ENCODE measurements at regions not wholly inside any gene's neighbourhood (a gene's known extent, or its start where the extent isn't known, plus 50 kb on each side); places are given as distances from the start of the nearest gene placed in this dataset.

GRCh38 chr1:166457700-166458099, 290.9 kb upstream of the FAM78B start:
- no peak for DNase-seq
- H3K4me3 Mint-ChIP-seq, result no peak overlapping the region
- no peak for ATAC-seq (ENCODE audit: low read depth in 2 of 2)
- no peaks in the 10 kb centered on the region for H3K4me1 Mint-ChIP-seq
- H3K27me3 Mint-ChIP-seq, result peaks cover 0 to 16% (median 5%) of the 10 kb centered on the region in 3 donors
- H3K9me3 Mint-ChIP-seq, result peaks cover 0 to 9% (median 0%) of the 10 kb centered on the region in 7 donors
- H3K27ac Mint-ChIP-seq, result no peak overlapping the region
- no peaks in the 10 kb centered on the region for H3K36me3 Mint-ChIP-seq

- no peak for DNase-seq
- no peak for ATAC-seq (ENCODE audit: low read depth in 2 of 2)
- Mint-ChIP-seq H3K4me1 (no peaks in the 10 kb centered on the region), H3K36me3 (peaks cover 0 to 20% of the 10 kb centered on the region in 2 donors), H3K27ac (no peak overlapping the region), H3K27me3 (peaks cover 11 to 19% (median 18%) of the 10 kb centered on the region in 3 donors), H3K9me3 (peaks cover 8 to 35% (median 14%) of the 10 kb centered on the region in 7 donors), H3K4me3 (no peak overlapping the region)
Measured at GRCh38 chr1:166464333-166464732, 297.5 kb upstream of the FAM78B start.

DNA sequence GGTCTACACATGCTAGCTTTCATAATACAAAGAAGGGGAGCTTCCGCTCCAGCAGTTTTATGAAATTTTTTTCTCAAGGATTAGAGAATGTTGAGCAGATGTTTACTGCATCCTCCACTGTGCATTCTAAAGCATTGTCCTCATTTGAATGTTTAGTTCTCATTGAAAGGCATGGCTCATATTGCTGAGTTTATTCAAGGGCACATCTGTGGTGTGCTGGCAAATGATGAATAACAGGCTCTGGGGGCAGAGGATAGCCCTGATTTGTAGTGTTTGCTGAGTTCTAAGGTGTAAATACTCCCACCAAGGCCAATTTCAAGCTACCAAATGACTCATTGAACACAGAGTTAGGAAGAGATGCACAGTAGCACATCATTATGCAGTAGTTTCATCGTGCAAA, 303.2 kb upstream of the FAM78B start:
- peaks cover 0 to 9% (median 4%) of the 10 kb centered on the region in 3 donors for H3K4me1 Mint-ChIP-seq

GRCh38 chr1:166470441-166470840, 303.6 kb upstream of the FAM78B start:
- H3K9me3 Mint-ChIP-seq, result peaks cover 1 to 30% (median 13%) of the 10 kb centered on the region in 7 donors
- H3K36me3 Mint-ChIP-seq, result peaks cover 7 to 20% of the 10 kb centered on the region in 2 donors
- peaks cover 32 to 39% (median 33%) of the 10 kb centered on the region in 3 donors for H3K27me3 Mint-ChIP-seq
- no peak for ATAC-seq (ENCODE audit: low read depth in 2 of 2)
- no peak overlapping the region for H3K4me3 Mint-ChIP-seq
- DNase-seq, result no peak
- peaks cover 0 to 9% (median 4%) of the 10 kb centered on the region in 3 donors for H3K4me1 Mint-ChIP-seq
- no peak overlapping the region for H3K27ac Mint-ChIP-seq

More for the DNA sequence above, 303.2 kb upstream of the FAM78B start:
- peaks cover 2 to 34% (median 13%) of the 10 kb centered on the region in 7 donors for H3K9me3 Mint-ChIP-seq
- no peak overlapping the region for H3K4me3 Mint-ChIP-seq
- no peak overlapping the region for H3K27ac Mint-ChIP-seq
- H3K27me3 Mint-ChIP-seq, result peaks cover 32 to 39% (median 33%) of the 10 kb centered on the region in 3 donors
- no peak for ATAC-seq (ENCODE audit: low read depth in 2 of 2)
- no peak for DNase-seq
- H3K36me3 Mint-ChIP-seq, result peaks cover 7 to 24% of the 10 kb centered on the region in 2 donors

- peaks cover 32 to 38% (median 33%) of the 10 kb centered on the region in 3 donors for H3K27me3 Mint-ChIP-seq
- DNase-seq (no peak), ATAC-seq (ENCODE audit: low read depth in 2 of 2) (no peak)
- H3K27ac Mint-ChIP-seq, result no peak overlapping the region
- H3K4me1 Mint-ChIP-seq, result peaks cover 0 to 9% (median 4%) of the 10 kb centered on the region in 3 donors
- H3K4me3 Mint-ChIP-seq, result no peak overlapping the region
- peaks cover 1 to 24% (median 10%) of the 10 kb centered on the region in 7 donors for H3K9me3 Mint-ChIP-seq
- H3K36me3 Mint-ChIP-seq, result peaks cover 7 to 19% of the 10 kb centered on the region in 2 donors
Measured at GRCh38 chr1:166471359-166471758, 304.6 kb upstream of the FAM78B start.

DNA sequence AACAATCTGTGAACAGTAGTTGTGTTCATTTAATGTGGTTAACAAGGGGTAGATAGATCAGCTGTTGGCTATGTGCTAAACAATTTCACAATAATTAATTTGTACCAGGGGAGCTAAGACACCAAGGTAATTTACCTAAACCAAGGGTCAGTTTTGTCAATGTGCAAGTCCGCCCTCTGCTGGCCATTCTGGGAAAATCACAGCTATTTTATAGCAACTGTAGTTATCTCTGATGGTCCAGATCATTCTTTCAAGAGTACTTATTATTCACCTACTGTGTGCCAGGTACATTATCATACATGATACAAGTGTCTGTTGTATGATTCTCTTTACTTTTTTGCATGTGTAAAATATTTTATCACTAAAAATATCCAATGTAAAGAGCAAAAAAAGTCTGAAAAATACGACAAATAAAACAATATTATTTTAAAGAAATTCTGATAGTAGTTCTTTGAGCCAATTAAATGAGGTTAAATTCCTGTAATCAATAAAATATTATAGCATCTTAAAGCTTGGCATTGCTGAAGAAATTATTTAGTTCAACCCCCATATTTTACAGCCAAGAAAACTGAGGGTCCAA, 312.3 kb upstream of the FAM78B start:
- peaks cover under 1 to 1% of the 10 kb centered on the region in 2 donors for H3K36me3 Mint-ChIP-seq
- H3K9me3 Mint-ChIP-seq, result peaks cover 0 to 5% (median 0%) of the 10 kb centered on the region in 7 donors
- H3K27me3 Mint-ChIP-seq, result no peaks in the 10 kb centered on the region
- peaks cover 0 to 6% (median 4%) of the 10 kb centered on the region in 3 donors for H3K4me1 Mint-ChIP-seq
- peak; percentile 24 for DNase-seq
- H3K27ac Mint-ChIP-seq, result no peak overlapping the region
- no peak overlapping the region for H3K4me3 Mint-ChIP-seq
- ATAC-seq (ENCODE audit: low read depth in 2 of 2), result no peak

DNA sequence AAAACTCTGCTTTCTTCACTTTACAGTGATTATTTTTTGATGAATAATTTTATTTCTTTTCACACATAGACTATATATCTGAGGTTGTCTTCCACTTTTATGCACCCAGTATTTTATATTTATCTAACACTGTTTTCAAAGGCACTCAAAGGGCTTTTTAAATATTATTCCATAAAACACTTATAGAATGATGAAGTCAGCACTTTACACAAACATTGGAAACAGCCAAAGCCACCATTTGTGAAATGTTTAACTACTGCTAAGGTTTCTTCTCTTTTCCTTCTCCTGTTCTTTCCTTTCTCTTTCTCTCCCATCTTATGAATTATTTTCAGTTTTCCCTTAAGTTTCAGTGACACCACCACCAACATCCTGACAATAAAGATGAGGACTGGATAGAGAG, 317.7 kb upstream of the FAM78B start:
- DNase-seq (no peak), ATAC-seq (ENCODE audit: low read depth in 2 of 2) (no peak)
- Mint-ChIP-seq H3K9me3 (no peaks in the 10 kb centered on the region), H3K36me3 (peaks cover 0 to 15% of the 10 kb centered on the region in 2 donors), H3K4me1 (peaks cover 6 to 12% (median 9%) of the 10 kb centered on the region in 3 donors), H3K27me3 (peaks cover 0 to 8% (median 0%) of the 10 kb centered on the region in 3 donors), H3K27ac (peak overlapping the region in 1 of 6 donors; percentile 91), H3K4me3 (no peak overlapping the region)

DNA sequence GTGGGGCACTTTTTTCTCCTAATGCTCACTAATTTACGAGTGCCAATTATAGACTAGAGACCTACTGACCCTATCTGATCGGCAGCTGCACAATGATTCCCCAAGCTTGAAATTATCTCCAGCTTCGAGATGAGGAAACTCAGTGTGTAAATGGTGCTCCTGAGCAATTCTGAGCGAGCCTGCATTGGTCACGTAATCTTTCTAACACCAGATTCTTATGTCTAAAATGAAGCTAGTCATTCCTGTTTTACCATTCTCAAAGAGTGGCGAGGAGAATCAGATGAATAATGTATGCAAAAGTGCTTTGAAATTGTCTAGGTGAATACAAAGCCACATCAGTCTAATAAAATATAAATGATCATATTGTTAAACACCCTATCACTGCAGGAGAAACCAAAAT, 318.1 kb upstream of the FAM78B start:
- Mint-ChIP-seq H3K36me3 (peaks cover 0 to 15% of the 10 kb centered on the region in 2 donors), H3K4me1 (peaks cover 6 to 12% (median 9%) of the 10 kb centered on the region in 3 donors), H3K27ac (peak overlapping the region in 1 of 6 donors; percentile 91), H3K4me3 (no peak overlapping the region), H3K27me3 (peaks cover 0 to 8% (median 0%) of the 10 kb centered on the region in 3 donors), H3K9me3 (no peaks in the 10 kb centered on the region)
- ATAC-seq (ENCODE audit: low read depth in 2 of 2) (no peak), DNase-seq (no peak)

DNA sequence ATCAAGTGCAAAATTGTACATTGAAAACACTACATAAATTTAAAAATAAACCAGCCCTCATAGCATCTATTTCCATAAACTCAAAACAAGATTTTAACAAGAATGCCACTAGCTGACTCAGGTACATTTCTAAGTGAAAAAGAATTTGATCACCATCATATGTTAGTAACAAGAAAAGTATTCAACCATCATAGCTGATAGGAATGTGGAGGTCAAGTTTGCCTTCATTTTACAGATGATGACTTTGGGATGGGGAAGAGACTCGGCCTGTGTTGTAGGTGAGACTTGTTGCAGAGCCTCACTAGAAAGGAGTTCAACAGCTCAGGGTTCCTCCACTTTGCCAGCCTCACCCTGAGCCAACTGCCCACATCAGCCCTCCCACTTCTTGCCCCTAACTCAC, 318.8 kb upstream of the FAM78B start:
- Mint-ChIP-seq H3K4me3 (peak overlapping the region in 1 of 8 donors; percentile 19), H3K27ac (no peak overlapping the region)

DNA sequence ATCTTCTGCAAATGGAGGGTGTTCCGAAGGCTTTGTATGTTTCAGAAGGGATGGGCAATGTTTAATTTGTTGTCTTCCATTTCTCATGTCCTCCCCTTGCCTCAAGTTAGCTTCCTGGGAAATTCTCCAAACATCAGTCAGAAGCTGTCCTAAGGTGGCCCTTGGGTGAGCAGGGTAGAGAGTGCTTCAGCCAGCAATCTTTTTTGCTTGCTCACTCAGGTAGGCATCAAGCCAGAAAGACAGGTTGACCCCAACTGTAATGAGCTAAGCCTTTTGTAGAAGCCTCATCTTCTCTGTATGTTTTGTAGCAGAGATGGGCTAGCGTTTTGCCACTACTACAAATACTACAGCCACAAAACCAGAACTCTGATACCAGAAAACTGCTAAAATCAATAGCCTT, 321.5 kb upstream of the FAM78B start:
- Mint-ChIP-seq H3K4me1 (peaks cover 6 to 12% (median 9%) of the 10 kb centered on the region in 3 donors), H3K9me3 (peaks cover 0 to 5% (median 0%) of the 10 kb centered on the region in 7 donors), H3K27ac (no peak overlapping the region), H3K36me3 (peaks cover 0 to 15% of the 10 kb centered on the region in 2 donors), H3K4me3 (peak overlapping the region in 3 of 8 donors; percentile 4 to 68 (median 47)), H3K27me3 (peaks cover 0 to 8% (median 5%) of the 10 kb centered on the region in 3 donors)
- no peak for ATAC-seq (ENCODE audit: low read depth in 2 of 2)
- no peak for DNase-seq

More for the DNA sequence above, 318.8 kb upstream of the FAM78B start:
- Mint-ChIP-seq H3K9me3 (no peaks in the 10 kb centered on the region), H3K36me3 (peaks cover 0 to 15% of the 10 kb centered on the region in 2 donors), H3K27me3 (peaks cover 0 to 8% (median 0%) of the 10 kb centered on the region in 3 donors), H3K4me1 (peaks cover 6 to 12% (median 9%) of the 10 kb centered on the region in 3 donors)
- DNase-seq (no peak), ATAC-seq (ENCODE audit: low read depth in 2 of 2) (no peak)

- no peak overlapping the region for H3K4me3 Mint-ChIP-seq
- DNase-seq (no peak), ATAC-seq (ENCODE audit: low read depth in 2 of 2) (no peak)
- H3K27me3 Mint-ChIP-seq, result peaks cover 0 to 8% (median 5%) of the 10 kb centered on the region in 3 donors
- H3K36me3 Mint-ChIP-seq, result peaks cover 0 to 15% of the 10 kb centered on the region in 2 donors
- H3K4me1 Mint-ChIP-seq, result peaks cover 6 to 12% (median 9%) of the 10 kb centered on the region in 3 donors
- H3K9me3 Mint-ChIP-seq, result peaks cover 0 to 5% (median 0%) of the 10 kb centered on the region in 7 donors
- H3K27ac Mint-ChIP-seq, result no peak overlapping the region
Measured at GRCh38 chr1:166489356-166489669, 322.5 kb upstream of the FAM78B start.

- no peak overlapping the region for H3K27ac Mint-ChIP-seq
- DNase-seq (peak; percentile 50), ATAC-seq (ENCODE audit: low read depth in 2 of 2) (peak; percentile 79 to 80)
- peaks cover 6 to 12% (median 9%) of the 10 kb centered on the region in 3 donors for H3K4me1 Mint-ChIP-seq
- H3K36me3 Mint-ChIP-seq, result peaks cover 0 to 15% of the 10 kb centered on the region in 2 donors
- peaks cover 0 to 8% (median 7%) of the 10 kb centered on the region in 3 donors for H3K27me3 Mint-ChIP-seq
- H3K9me3 Mint-ChIP-seq, result peaks cover 0 to 5% (median 0%) of the 10 kb centered on the region in 7 donors
- H3K4me3 Mint-ChIP-seq, result no peak overlapping the region
Measured at GRCh38 chr1:166489670-166490436, 323.1 kb upstream of the FAM78B start.

DNA sequence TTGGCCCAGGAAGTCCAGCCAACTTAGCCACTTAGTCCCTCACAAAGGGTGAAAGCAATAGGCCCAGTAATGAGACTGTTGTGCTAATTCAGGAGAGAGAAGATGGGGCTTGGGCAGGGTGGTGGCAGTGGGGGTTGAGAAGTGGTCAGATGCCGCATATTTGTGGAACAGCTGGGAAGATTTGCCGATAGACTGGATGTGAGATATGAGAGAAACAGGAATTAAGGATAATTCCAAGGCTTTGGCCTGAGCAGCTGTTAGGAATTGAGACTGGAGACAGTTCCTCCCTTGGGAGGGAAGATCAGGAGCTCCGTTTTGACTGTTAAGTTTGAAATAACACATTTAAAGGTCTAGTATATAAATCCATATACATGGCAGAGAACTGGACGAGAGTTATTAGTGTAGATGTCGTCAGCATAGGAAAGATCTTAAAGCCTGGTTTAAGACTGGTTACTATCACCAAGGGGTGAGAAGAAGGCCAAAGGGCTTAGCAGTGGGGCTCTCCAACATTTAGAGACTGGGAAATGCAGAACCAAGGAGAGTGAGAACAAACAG, 323.7 kb upstream of the FAM78B start:
- Mint-ChIP-seq H3K4me3 (no peak overlapping the region), H3K27me3 (peaks cover 0 to 10% (median 9%) of the 10 kb centered on the region in 3 donors), H3K4me1 (peaks cover 6 to 12% (median 9%) of the 10 kb centered on the region in 3 donors), H3K36me3 (peaks cover 0 to 15% of the 10 kb centered on the region in 2 donors), H3K27ac (no peak overlapping the region), H3K9me3 (peaks cover 0 to 5% (median under 1%) of the 10 kb centered on the region in 7 donors)
- ATAC-seq (ENCODE audit: low read depth in 2 of 2), result no peak
- no peak for DNase-seq
